HG03159 (cell line): ENCODE measurements at regions not wholly inside any gene's neighbourhood (a gene's known extent, or its start where the extent isn't known, plus 50 kb on each side); places are given as distances from the start of the nearest gene placed in this dataset.

Source experiments
- ATAC-seq: cut with Tn5 transposase; IDR thresholded peaks from one replicate; pipeline ENCODE4 v1.9.1; 2021; ENCODE audit warnings: mild to moderate bottlenecking, moderate library complexity; ENCODE audit not compliant: unreplicated experiment

- no peak for ATAC-seq
These were observed 208.3 kb downstream of the TRAM1L1 start for GRCh38 chr4:116877069-116877468.

- ATAC-seq, result no peak
These were observed 212.4 kb downstream of the TRAM1L1 start for GRCh38 chr4:116872941-116873340.

- ATAC-seq, result no peak
These were observed 213.1 kb downstream of the TRAM1L1 start for GRCh38 chr4:116872308-116872707.

- no peak for ATAC-seq
These were observed 214.7 kb downstream of the TRAM1L1 start for GRCh38 chr4:116870686-116871085.

GRCh38 chr4:116866106-116866505 is 219.3 kb downstream of the TRAM1L1 start:
- ATAC-seq, result no peak

- ATAC-seq, result no peak
These were observed 222.8 kb downstream of the TRAM1L1 start for GRCh38 chr4:116862592-116862991.

GRCh38 chr4:116860891-116861290 is 224.5 kb downstream of the TRAM1L1 start:
- no peak for ATAC-seq

GRCh38 chr4:116849620-116850019 is 235.8 kb downstream of the TRAM1L1 start:
- no peak for ATAC-seq

- ATAC-seq, result no peak
These were observed 237.8 kb downstream of the TRAM1L1 start for GRCh38 chr4:116847616-116848015.

GRCh38 chr4:116839826-116840225 is 245.6 kb downstream of the TRAM1L1 start:
- ATAC-seq, result no peak

GRCh38 chr4:116838609-116839008 is 246.8 kb downstream of the TRAM1L1 start:
- no peak for ATAC-seq

- ATAC-seq, result no peak
These were observed 256.2 kb downstream of the TRAM1L1 start for GRCh38 chr4:116829187-116829586.

- no peak for ATAC-seq
These were observed 261.2 kb downstream of the TRAM1L1 start for GRCh38 chr4:116824172-116824571.

- ATAC-seq, result no peak
These were observed 273.6 kb downstream of the TRAM1L1 start for GRCh38 chr4:116811730-116812129.

- ATAC-seq, result no peak
These were observed 289.4 kb downstream of the TRAM1L1 start for GRCh38 chr4:116796022-116796421.

GRCh38 chr4:116788723-116789122 is 296.7 kb downstream of the TRAM1L1 start:
- ATAC-seq, result no peak

GRCh38 chr4:116755051-116755450 is 330.3 kb downstream of the TRAM1L1 start:
- no peak for ATAC-seq

GRCh38 chr4:116752027-116752426 is 333.3 kb downstream of the TRAM1L1 start:
- no peak for ATAC-seq

- ATAC-seq, result no peak
These were observed 348.6 kb downstream of the TRAM1L1 start for GRCh38 chr4:116736756-116737155.

- ATAC-seq, result no peak
These were observed 351.2 kb downstream of the TRAM1L1 start for GRCh38 chr4:116734178-116734577.

GRCh38 chr4:116733370-116733769 is 352.0 kb downstream of the TRAM1L1 start:
- no peak for ATAC-seq

GRCh38 chr4:116726523-116726922 is 358.9 kb downstream of the TRAM1L1 start:
- no peak for ATAC-seq

- peak; percentile 98 for ATAC-seq
These were observed 361.1 kb downstream of the TRAM1L1 start for GRCh38 chr4:116724249-116724648.

GRCh38 chr4:116705466-116705865 is 379.9 kb downstream of the TRAM1L1 start:
- no peak for ATAC-seq
